ENCODE measurements at regions not wholly inside any gene's neighbourhood (a gene's known extent, or its start where the extent isn't known, plus 50 kb on each side); places are given as distances from the start of the nearest gene placed in this dataset.

- TF ChIP-seq CTCF (IDR thresholded peaks at IDR 0.05; ENCODE audit: control insufficient read depth, insufficient read depth, low read depth, low read length, missing control alignments), result no peak
- no peak overlapping the region for H3K4me3 ChIP-seq (ENCODE audit: control insufficient read depth, low read depth, low read length)
- no peak for DNase-seq (ENCODE audit: low read depth)
Observed at GRCh38 chr13:107387525-107387924, 819.6 kb upstream of the ARGLU1 start.

DNA sequence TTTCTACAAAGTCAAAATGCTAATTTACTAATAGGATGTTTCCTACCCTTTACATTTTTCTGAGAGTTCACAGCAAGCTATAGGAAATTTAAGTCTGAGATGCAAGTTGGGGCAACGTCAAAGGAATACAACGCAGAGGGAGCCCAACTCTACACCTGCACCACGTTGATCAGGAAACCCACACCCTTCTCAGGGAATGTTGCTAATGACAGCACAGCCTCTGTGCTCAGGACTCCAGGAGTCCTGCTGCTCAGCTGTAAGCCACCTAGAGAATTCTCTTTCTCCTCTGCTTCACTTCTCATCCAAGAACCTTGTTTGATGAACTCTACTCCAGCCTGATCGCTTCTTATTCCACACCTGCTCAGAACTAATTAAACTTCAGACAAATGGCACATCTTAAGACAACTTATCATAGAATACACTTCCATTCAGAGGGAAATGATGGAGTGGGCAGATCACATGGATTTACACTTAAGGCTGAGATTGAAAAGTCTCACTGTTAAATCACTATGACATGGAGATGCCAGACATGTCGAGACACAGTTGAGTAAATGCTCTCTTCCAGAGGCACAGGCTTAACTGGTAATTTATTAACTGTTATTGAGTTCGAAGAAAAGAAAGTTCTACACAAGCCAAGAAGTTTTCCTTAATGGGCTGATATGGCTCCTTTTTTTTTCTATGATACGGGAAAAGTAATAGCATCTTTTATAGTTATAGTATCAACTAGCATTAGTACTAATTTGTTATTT, 811.6 kb upstream of the ARGLU1 start:
- H3K4me3 ChIP-seq (ENCODE audit: control insufficient read depth, low read depth, low read length), result no peak overlapping the region
- DNase-seq (ENCODE audit: low read depth), result no peak
- no peak for TF ChIP-seq CTCF (IDR thresholded peaks at IDR 0.05; ENCODE audit: control insufficient read depth, insufficient read depth, low read depth, low read length, missing control alignments)

DNA sequence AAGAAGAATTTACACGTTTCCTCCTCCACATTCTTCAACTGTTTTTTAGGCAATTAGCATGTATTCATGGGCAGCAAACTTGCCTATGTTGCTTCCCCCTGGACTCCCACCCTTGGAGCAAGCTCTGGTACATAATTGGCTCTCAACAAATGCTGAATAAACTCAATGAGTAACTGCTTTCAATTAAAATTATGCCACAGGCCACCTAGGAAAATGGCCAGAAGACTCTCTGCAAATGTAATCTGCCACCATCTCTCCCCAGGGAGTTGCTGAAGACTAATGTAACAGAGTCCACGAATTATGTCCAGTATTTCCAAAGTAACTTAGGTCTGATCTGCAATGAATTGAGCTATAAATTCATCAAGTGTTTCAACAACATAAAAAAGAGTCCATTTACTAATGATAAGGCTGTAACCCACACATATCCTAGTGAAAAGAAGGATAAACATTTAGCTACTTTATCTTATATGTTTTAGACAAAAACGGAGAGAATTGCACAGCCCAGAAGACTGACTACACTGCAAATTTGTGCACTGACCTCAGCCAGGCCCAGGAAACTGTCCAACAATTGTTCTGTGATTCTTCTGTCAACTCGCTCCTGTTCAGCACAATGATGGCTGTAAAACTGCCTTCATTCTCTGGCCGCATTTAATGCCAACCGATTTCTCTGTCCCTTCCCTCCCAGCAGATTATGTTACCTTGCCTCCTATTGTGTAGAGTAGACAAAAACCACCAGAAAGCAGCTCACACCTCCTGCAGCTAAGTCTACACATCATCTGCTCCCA, 808.6 kb upstream of the ARGLU1 start:
- H3K4me3 ChIP-seq (ENCODE audit: control insufficient read depth, low read depth, low read length), result no peak overlapping the region
- TF ChIP-seq CTCF (IDR thresholded peaks at IDR 0.05; ENCODE audit: control insufficient read depth, insufficient read depth, low read depth, low read length, missing control alignments), result no peak
- no peak for DNase-seq (ENCODE audit: low read depth)

DNA sequence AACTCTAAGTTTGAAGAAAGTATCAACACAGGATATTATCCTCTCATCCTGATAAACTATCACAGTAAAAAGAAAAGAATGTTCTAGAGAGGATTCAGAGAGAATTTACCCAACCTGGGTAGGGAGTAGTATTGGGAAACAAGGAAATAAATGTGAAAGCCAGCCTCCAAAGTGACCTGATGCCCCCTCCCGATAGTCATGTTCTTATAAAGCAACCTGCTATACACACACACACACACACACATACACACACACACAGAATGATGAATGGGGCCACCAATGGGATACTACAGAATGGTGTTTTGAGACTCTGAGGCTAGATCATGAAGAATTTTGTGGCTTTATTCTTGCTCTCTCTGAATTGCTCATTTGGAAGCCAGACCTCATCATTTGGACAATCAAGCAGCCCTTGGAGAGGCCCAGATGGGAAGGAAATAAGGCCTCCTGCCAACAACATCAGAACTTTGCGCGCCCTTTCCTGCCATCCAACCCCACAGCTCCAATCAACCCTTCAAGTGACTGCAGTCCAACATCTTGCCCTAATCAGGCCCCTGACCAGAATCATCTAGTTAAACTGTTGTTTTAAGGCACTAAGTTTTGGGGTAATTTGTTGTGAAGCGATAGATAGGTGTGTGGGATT, 807.9 kb upstream of the ARGLU1 start:
- H3K4me3 ChIP-seq (ENCODE audit: control insufficient read depth, low read depth, low read length), result no peak overlapping the region
- no peak for TF ChIP-seq CTCF (IDR thresholded peaks at IDR 0.05; ENCODE audit: control insufficient read depth, insufficient read depth, low read depth, low read length, missing control alignments)
- no peak for DNase-seq (ENCODE audit: low read depth)

GRCh38 chr13:107374038-107374437, 806.1 kb upstream of the ARGLU1 start:
- DNase-seq (ENCODE audit: low read depth), result no peak
- TF ChIP-seq CTCF (IDR thresholded peaks at IDR 0.05; ENCODE audit: control insufficient read depth, insufficient read depth, low read depth, low read length, missing control alignments), result no peak

DNA sequence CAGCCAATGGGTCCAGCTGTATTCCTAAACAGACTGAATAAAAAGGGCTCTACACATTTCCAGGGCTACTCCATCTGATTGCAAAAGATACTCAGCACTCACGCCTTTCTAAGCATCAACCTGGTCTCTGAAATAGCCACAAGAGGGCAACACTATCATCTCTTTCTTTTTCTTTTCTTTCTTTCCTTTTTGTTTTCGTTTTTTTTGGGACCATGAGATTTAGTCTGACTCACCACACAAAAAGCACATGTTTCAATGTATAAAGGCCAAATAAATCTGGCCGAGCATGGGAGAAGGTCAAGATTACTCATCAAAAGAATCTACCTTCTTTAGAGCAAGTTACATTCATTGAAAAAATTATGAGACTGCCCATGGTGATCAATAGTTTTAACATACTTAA, 805.6 kb upstream of the ARGLU1 start:
- no peak overlapping the region for H3K4me3 ChIP-seq (ENCODE audit: control insufficient read depth, low read depth, low read length)
- TF ChIP-seq CTCF (IDR thresholded peaks at IDR 0.05; ENCODE audit: control insufficient read depth, insufficient read depth, low read depth, low read length, missing control alignments), result peak; percentile 70
- peak; percentile 42 for DNase-seq (ENCODE audit: low read depth)

More at GRCh38 chr13:107374038-107374437, 806.1 kb upstream of the ARGLU1 start:
- no peak overlapping the region for H3K4me3 ChIP-seq (ENCODE audit: control insufficient read depth, low read depth, low read length)
